Activated naive CD4-positive, alpha-beta T cell (primary cell): ENCODE measurements at regions not wholly inside any gene's neighbourhood (a gene's known extent, or its start where the extent isn't known, plus 50 kb on each side); places are given as distances from the start of the nearest gene placed in this dataset.
"Not testable (repeated sequence)": the region's sequence is repeated elsewhere in the genome, so short reads cannot be mapped to it uniquely, and the experiment has no call there.

Experiments
- DNase-seq, 4 experiments: peaks; one replicate each; lab custom pipeline; 2025; lab: John Stamatoyannopoulos, UW

DNA sequence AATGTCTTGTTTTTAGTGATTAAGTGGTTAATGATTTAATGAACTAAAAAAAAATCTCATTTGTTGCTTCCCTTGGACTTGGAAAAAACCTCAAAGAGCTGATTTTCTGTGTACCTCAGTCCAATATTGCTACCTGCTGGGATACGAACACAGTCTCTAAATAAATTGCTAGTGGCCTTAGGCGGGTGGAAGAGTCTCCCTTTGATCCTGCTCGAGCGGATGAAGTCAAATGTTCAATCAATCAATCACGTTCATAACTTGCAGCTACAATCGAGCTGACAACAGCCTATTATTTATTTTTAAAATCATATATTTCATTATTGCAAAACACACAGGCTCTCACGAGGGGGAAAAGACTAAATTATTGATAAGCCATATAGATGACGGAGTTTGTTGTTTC lies 57.3 kb upstream of the HABP2 start:
- no peak for DNase-seq

- DNase-seq, result no peak
These were observed 56.4 kb upstream of the HABP2 start for GRCh38 chr10:113496111-113497109.

- DNase-seq, result no peak
These were observed 55.7 kb upstream of the HABP2 start for GRCh38 chr10:113497198-113497597.

DNA sequence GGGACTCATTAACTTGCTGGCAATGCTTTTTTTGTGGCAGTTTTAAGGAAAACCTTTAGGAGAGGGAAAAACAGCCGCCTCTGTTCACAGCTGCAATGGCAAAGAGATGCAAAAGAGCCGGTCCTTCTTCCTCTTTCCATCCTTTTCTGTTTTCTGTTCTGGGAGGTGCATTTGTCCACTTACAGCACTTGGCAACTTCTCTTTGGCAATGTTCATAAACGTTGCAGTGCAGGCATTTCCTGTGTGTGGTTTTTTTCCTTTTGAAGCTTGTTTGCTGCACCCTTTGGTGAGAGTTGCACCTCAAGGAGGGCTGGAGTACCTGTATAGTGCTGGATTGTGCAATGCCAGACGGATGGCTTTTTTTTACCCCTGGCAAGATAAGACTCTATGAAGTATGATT lies 53.9 kb upstream of the HABP2 start:
- no peak for DNase-seq

GRCh38 chr10:113499806-113500205 lies 53.0 kb upstream of the HABP2 start:
- DNase-seq, result no peak

DNA sequence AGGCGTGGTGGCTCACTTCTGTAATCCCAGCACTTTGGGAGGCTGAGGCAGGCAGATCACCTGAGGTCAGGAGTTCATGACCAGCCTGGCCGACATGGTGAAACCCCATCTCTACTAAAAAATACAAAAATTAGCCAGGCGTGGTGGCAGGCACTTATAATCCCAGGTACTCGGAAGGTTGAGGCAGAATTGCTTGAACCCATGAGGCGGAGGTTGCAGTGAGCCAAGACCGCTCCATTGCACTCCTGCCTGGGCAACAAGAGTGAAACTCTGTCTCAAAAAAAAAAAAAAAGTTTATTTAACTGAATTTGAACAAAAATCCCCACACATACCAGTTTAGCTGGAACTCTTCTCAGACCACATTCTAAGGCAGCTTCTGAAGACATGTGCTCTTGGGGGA lies 51.8 kb upstream of the HABP2 start:
- not testable (repeated sequence) for DNase-seq
